Kidney capillary endothelial cell (primary cell): ENCODE measurements at regions not wholly inside any gene's neighbourhood (a gene's known extent, or its start where the extent isn't known, plus 50 kb on each side); places are given as distances from the start of the nearest gene placed in this dataset.

ENCODE experiments used
- DNase-seq: peaks from one replicate; pipeline ENCODE4 v3.0.0-alpha.2; 2018; ENCODE audit warnings: low spot score

- DNase-seq = no peak
Observed at GRCh38 chr11:39144351-39145130, 2314.9 kb downstream of the LRRC4C start.

- DNase-seq = no peak
Observed at GRCh38 chr11:39139581-39139980, 2319.9 kb downstream of the LRRC4C start.

- DNase-seq = no peak
Observed at GRCh38 chr11:39120890-39121289, 2338.6 kb downstream of the LRRC4C start.

- no peak for DNase-seq
Observed at GRCh38 chr11:39113606-39114005, 2345.8 kb downstream of the LRRC4C start.

GRCh38 chr11:39102236-39102635 is 2357.2 kb downstream of the LRRC4C start:
- DNase-seq = no peak

GRCh38 chr11:39078465-39078864 is 2381.0 kb downstream of the LRRC4C start:
- no peak for DNase-seq

GRCh38 chr11:39037611-39038010 is 2421.8 kb downstream of the LRRC4C start:
- DNase-seq = no peak

- no peak for DNase-seq
Observed at GRCh38 chr11:39036021-39036420, 2423.4 kb downstream of the LRRC4C start.

GRCh38 chr11:39021539-39021938 is 2423.5 kb upstream of the RAG2 start:
- DNase-seq = no peak

- DNase-seq = no peak
Observed at GRCh38 chr11:39011797-39012196, 2413.8 kb upstream of the RAG2 start.

- DNase-seq = no peak
Observed at GRCh38 chr11:38990841-38991240, 2392.8 kb upstream of the RAG2 start.

- no peak for DNase-seq
Observed at GRCh38 chr11:38990139-38990538, 2392.1 kb upstream of the RAG2 start.

- no peak for DNase-seq
Observed at GRCh38 chr11:38988908-38989307, 2390.9 kb upstream of the RAG2 start.

GRCh38 chr11:38972220-38972619 is 2374.2 kb upstream of the RAG2 start:
- no peak for DNase-seq

GRCh38 chr11:38971141-38971540 is 2373.1 kb upstream of the RAG2 start:
- no peak for DNase-seq

- no peak for DNase-seq
Observed at GRCh38 chr11:38968951-38969350, 2370.9 kb upstream of the RAG2 start.

- DNase-seq = no peak
Observed at GRCh38 chr11:38952698-38953097, 2354.7 kb upstream of the RAG2 start.

- DNase-seq = no peak
Observed at GRCh38 chr11:38950867-38951266, 2352.8 kb upstream of the RAG2 start.

GRCh38 chr11:38948392-38948791 is 2350.4 kb upstream of the RAG2 start:
- no peak for DNase-seq

- DNase-seq = no peak
Observed at GRCh38 chr11:38937709-38938108, 2339.7 kb upstream of the RAG2 start.

GRCh38 chr11:38935941-38936340 is 2337.9 kb upstream of the RAG2 start:
- no peak for DNase-seq

GRCh38 chr11:38927993-38928392 is 2330.0 kb upstream of the RAG2 start:
- no peak for DNase-seq

GRCh38 chr11:38924644-38925043 is 2326.6 kb upstream of the RAG2 start:
- DNase-seq = no peak

GRCh38 chr11:38900211-38900610 is 2302.2 kb upstream of the RAG2 start:
- no peak for DNase-seq
